ENCODE measurements at regions not wholly inside any gene's neighbourhood (a gene's known extent, or its start where the extent isn't known, plus 50 kb on each side); places are given as distances from the start of the nearest gene placed in this dataset.
"Not testable (repeated sequence)": the region's sequence is repeated elsewhere in the genome, so short reads cannot be mapped to it uniquely, and the experiment has no call there.

- FAIRE-seq, result not testable (repeated sequence)
Measured at GRCh38 chr9:16299368-16299767, 571.1 kb downstream of the BNC2 start.

GRCh38 chr9:16303506-16303905 is 567.0 kb downstream of the BNC2 start:
- FAIRE-seq (no peak), DNase-seq (ENCODE audit: low spot score in 2 of 2) (no peak)

More at GRCh38 chr9:16299368-16299767, 571.1 kb downstream of the BNC2 start:
- not testable (repeated sequence) for DNase-seq (ENCODE audit: low spot score in 2 of 2)

- FAIRE-seq (no peak), DNase-seq (ENCODE audit: low spot score in 2 of 2) (no peak)
Measured at GRCh38 chr9:16304301-16304700, 566.2 kb downstream of the BNC2 start.

GRCh38 chr9:16306586-16306985 is 563.9 kb downstream of the BNC2 start:
- DNase-seq (ENCODE audit: low spot score in 2 of 2) (no peak), FAIRE-seq (no peak)

DNA sequence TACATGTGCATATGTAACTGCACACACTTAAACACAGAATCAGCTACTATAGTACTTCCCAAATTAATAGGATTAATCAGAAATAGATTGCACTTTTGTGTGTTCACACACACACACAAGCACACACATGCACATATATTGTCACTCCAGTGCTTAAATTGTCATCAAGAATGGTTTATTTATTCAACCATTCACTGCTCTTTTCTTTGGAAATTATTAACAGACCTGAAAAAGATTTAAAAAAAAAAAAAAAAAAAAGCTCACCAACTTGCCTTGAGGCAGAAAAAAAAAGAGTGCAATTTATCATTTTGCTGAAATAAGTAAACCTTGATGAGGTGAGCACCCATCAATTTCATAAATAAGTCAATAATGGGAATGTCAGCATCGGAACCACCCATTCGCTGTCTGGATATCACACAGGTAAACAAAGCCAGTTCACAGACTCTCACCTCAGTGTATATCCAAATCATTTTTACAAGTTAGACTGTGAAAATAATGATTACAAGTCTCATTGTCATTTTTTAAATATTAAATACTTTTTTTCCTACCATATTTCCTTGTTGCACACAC is 562.8 kb downstream of the BNC2 start:
- no peak for FAIRE-seq
- no peak for DNase-seq (ENCODE audit: low spot score in 2 of 2)

GRCh38 chr9:16308645-16309044 is 561.8 kb downstream of the BNC2 start:
- FAIRE-seq, result no peak
- no peak for DNase-seq (ENCODE audit: low spot score in 2 of 2)

DNA sequence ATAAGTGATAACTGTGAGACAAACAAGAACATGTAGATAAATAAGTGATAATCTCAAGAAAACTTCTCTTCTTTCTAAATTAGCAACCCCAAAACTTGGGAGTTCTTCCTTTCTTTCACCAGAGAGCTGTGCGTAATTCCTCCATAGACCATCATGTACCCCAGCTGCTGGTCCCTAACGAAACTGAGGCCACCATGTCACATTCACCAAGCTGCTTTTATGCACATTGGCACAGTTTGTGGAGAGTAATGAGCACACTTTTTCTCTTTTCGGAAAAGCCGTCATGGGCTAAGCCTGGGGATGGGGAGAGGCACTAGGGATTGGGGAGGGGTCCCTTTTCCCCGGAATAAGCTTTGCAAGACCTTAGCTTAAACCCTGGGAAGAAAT is 561.4 kb downstream of the BNC2 start:
- FAIRE-seq (no peak), DNase-seq (ENCODE audit: low spot score in 2 of 2) (no peak)

DNA sequence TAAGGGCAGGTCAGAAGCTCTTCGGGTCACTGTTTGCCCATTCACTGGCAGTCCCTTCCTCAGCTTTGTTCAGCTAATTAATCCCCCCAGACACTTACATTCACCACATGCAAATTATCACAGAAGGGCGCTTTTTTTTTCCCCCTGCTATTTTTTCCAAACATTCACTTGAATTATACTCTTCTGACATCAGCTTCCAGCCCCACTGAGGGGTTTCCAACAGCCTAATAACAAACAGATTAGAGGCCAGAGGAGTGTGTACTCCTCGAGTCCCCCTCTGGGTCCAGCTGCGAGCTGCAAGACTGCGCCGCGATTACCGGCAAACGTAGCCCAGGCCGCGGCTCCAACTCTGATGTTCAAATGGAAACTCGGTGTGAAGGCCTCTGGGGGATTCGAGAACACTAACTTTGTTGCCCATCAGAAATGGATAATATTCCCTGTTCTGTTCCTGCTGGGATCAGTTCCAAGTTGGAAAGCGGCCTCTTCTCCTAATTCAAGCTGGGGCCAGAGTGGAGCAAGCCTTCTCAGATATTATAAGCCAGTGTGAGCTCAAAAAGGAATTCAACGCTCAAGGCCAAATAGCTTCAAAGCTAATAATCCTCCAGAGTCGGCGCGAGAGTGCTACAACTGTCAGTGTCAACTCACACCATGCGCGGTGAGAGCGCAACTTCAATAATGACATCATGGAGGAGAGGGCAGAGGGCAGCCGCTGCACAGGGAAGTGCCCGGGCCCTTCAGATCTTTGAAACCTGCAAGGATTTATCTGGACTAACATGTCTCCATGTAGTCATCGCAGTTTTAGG is 560.8 kb downstream of the BNC2 start:
- DNase-seq (ENCODE audit: low spot score in 2 of 2), result no peak
- FAIRE-seq, result no peak

DNA sequence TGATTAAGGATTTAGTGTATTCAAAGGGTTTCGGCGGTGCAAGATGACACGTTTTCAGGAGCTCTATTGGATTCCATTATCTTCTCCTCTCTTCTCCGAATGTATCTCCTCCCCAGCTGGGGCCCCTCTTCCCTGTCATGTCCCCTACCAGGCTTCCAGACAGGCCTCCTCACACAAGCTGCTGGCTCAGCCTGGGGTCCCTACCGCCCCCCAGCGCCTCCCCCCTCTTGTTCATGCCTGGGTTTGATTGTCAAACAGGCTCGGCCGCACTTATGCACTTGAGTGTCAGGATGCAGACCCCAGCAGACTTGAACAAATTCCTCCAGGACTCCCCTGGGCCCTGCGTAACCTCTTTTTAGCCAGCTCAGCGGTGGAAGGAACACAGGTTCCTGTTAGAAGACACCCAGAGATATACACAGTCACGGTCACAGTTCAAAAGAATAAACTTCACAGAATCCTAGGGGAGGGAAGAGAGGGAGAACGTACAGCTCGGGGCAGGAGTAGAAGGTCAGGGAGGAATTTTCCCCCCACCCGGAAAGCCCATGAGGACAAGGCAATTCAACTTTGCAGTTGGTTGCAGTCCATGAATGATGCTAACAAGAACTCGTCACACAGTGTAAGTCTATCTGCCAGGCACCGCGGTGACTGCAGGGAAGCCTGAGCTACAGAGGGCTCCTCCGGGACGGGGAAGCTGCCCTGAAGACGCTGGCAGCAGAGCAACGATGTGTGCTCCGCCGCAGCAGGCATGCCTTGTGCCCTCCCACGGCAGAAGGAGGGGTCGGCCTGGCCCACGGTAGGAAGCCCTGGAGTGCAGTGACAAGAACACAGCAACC is 560.0 kb downstream of the BNC2 start:
- DNase-seq (ENCODE audit: low spot score in 2 of 2) (no peak), FAIRE-seq (no peak)

- FAIRE-seq, result no peak
- DNase-seq (ENCODE audit: low spot score in 2 of 2), result no peak
Measured at GRCh38 chr9:16312116-16312515, 558.4 kb downstream of the BNC2 start.

GRCh38 chr9:16312962-16313546 is 557.4 kb downstream of the BNC2 start:
- no peak for FAIRE-seq

DNA sequence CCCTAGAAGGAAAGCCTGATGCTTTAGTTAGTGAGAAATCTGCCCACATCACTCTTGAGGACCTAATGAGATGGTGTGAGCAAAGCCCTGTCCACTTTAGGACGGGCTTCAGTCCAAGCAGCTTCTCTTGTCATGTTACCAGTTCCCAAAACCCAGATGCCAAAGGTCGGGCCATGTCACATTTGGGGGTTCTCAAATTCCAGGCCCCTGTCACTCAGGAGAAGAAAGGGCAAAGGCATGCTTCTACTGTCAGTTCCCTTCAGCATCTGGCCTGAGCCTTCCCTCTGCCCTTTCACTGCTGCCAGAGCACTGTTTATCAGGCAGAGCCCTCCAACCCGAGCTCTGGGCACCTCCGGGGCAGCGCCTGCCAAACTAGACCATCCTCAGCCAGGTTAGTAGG is 556.0 kb downstream of the BNC2 start:
- FAIRE-seq, result no peak
- DNase-seq (ENCODE audit: low spot score in 2 of 2), result no peak

More at GRCh38 chr9:16312962-16313546, 557.4 kb downstream of the BNC2 start:
- no peak for DNase-seq (ENCODE audit: low spot score in 2 of 2)

DNA sequence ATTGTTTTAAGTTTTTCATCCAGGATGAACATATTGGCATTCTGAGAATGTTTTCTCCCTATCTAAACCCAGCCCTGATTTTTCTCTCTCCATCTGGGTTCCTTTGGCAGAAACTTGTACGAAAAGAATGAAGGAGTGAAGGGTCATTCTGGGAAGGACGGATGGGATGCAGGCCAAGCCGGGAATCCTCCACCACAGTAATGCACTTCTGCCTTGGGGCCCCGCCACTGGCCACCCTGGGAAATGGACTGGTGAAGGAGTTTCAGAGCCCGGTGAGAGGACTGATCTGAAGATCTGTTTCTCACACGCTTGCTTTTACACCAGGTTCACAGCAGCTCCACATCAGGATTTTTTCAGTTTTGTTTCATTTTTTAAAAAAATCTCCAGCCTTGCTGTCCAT is 554.8 kb downstream of the BNC2 start:
- DNase-seq (ENCODE audit: low spot score in 2 of 2), result no peak
- no peak for FAIRE-seq

- FAIRE-seq, result no peak
- no peak for DNase-seq (ENCODE audit: low spot score in 2 of 2)
Measured at GRCh38 chr9:16316456-16316855, 554.0 kb downstream of the BNC2 start.

GRCh38 chr9:16316911-16317817 is 553.3 kb downstream of the BNC2 start:
- no peak for DNase-seq (ENCODE audit: low spot score in 2 of 2)
- no peak for FAIRE-seq

DNA sequence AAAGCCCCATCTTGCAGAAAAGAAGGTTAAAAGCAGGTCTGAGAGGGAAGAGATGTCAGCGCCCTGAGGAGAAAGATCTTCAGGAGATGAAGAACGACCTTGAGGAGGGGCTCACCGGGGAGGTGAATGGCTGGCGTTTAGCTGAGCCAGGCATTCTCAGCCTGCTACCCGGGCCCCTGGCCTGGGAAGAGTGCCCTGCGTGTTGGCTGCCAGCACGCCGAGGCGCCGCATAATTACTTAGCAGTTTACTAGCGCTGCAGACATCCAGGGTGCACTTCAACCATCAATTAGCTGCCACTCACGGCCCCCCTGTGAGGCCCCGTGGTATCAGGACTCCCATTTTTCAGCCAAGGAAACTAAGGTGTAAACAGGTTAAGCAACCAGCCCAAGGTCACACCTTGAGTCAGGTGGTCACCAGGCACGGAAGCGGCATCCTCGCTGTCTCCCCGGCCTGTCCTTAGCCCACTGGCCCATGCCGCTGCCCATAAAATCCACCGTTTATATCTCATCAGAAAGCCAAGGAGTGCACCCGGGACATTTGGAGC is 551.9 kb downstream of the BNC2 start:
- no peak for DNase-seq (ENCODE audit: low spot score in 2 of 2)
- FAIRE-seq, result no peak

- DNase-seq (ENCODE audit: low spot score in 2 of 2) (no peak), FAIRE-seq (no peak)
Measured at GRCh38 chr9:16319646-16320045, 550.8 kb downstream of the BNC2 start.

GRCh38 chr9:16320338-16320902 is 550.0 kb downstream of the BNC2 start:
- no peak for DNase-seq (ENCODE audit: low spot score in 2 of 2)
- no peak for FAIRE-seq

DNA sequence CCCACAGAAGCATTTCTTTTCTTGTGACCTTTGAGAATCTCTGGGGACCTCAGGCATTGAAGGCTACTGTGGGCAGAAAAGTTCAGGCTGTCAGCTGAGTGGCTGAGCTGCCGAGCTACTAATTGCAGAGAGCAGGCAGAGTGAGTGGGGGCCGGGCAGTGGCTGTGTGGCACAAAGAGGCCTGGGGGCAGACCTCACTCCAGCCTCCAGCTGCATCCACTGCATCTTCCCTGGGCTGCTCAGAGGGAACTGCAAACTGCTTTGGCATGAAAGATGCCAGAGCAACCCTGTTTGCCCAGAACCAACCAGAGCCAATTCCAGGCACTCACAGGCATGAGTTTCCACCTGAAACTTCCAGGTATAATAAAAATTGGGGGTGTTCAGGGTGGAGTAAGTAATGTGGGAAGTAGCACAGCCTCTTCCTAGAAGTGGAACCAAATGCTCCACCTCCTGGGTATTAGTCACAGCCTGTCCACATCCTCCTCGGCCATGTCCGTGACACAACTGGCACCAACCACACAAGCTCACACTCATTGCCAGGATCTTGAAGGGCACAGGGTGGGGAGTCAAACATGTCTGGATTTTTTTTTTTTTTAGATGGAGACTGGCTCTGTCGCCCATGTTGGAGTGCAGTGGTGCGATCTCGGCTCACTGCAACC is 548.9 kb downstream of the BNC2 start:
- FAIRE-seq (no peak), DNase-seq (ENCODE audit: low spot score in 2 of 2) (no peak)

Measured in frontal cortex (tissue), 3 donors.